ENCODE measurements at regions not wholly inside any gene's neighbourhood (a gene's known extent, or its start where the extent isn't known, plus 50 kb on each side); places are given as distances from the start of the nearest gene placed in this dataset.

GRCh38 chr2:34670482-34670881 is 1071.4 kb upstream of the FAM98A start:
- H3K4me1 Mint-ChIP-seq (ENCODE audit: low read depth) = no peaks in the 10 kb centered on the region
- no peaks in the 10 kb centered on the region for H3K36me3 Mint-ChIP-seq (ENCODE audit: insufficient read depth in 2 of 2)
- peaks cover 1 to 2% of the 10 kb centered on the region in 2 donors for H3K9me3 Mint-ChIP-seq
- no peak for ATAC-seq (replicated peaks in 1 of 2)
- H3K27me3 Mint-ChIP-seq (ENCODE audit: low read depth) = no peaks in the 10 kb centered on the region
- H3K4me3 Mint-ChIP-seq = no peak overlapping the region
- no peak for DNase-seq
- H3K27ac Mint-ChIP-seq = no peak overlapping the region

- Mint-ChIP-seq H3K4me1 (ENCODE audit: low read depth) (no peaks in the 10 kb centered on the region), H3K9me3 (peaks cover 0 to 4% of the 10 kb centered on the region in 2 donors), H3K36me3 (ENCODE audit: insufficient read depth in 2 of 2) (no peaks in the 10 kb centered on the region), H3K4me3 (no peak overlapping the region), H3K27ac (no peak overlapping the region), H3K27me3 (ENCODE audit: low read depth) (no peaks in the 10 kb centered on the region)
- ATAC-seq (replicated peaks in 1 of 2) = no peak
- no peak for DNase-seq
Observed at GRCh38 chr2:34666821-34667220, 1067.7 kb upstream of the FAM98A start.

DNA sequence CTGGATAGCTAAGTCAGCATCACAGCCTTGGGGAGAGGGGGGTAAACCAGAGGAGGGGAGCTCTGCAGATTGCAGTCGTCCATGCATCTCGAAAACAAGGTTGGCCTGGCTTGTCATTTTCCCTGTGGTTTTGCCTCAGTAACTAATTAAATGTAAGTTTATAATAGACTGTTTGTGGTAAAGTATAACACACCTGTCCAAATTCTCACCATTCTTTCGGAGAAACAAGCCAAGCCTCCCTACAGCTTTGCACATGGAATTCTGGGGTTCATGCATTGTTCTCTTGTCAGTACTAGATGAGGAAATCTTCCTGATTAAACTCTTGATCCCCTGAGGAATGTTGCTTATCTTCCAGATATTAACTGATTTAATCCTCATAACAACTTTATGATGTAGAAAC is 1065.2 kb upstream of the FAM98A start:
- no peak overlapping the region for H3K27ac Mint-ChIP-seq
- peaks cover 4 to 10% of the 10 kb centered on the region in 2 donors for H3K9me3 Mint-ChIP-seq
- no peak for DNase-seq
- no peak overlapping the region for H3K4me3 Mint-ChIP-seq
- no peaks in the 10 kb centered on the region for H3K27me3 Mint-ChIP-seq (ENCODE audit: low read depth)
- ATAC-seq (replicated peaks in 1 of 2) = no peak
- no peaks in the 10 kb centered on the region for H3K4me1 Mint-ChIP-seq (ENCODE audit: low read depth)
- no peaks in the 10 kb centered on the region for H3K36me3 Mint-ChIP-seq (ENCODE audit: insufficient read depth in 2 of 2)

DNA sequence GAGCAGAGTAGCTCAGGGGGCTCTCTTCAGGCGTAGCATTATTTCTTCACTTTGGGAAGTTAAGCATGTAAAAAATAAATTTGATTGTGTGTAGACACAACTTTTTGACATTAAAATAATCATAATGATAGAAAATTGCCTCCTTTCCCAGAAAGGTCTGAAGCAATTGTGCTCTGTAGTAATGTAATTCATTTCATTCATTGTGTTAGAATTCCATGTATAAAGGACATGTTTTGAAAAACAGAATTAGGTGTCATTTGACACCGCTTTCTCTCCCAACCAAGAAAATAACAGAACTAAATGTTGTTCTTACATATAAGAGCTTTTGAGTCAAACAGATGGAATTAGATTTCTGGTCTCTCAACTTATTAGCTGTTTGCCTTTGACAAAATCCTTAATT is 1064.2 kb upstream of the FAM98A start:
- Mint-ChIP-seq H3K36me3 (ENCODE audit: insufficient read depth in 2 of 2) (no peaks in the 10 kb centered on the region), H3K4me3 (no peak overlapping the region), H3K27me3 (ENCODE audit: low read depth) (no peaks in the 10 kb centered on the region), H3K27ac (no peak overlapping the region), H3K9me3 (peaks cover 4 to 10% of the 10 kb centered on the region in 2 donors), H3K4me1 (ENCODE audit: low read depth) (no peaks in the 10 kb centered on the region)
- DNase-seq (no peak), ATAC-seq (replicated peaks in 1 of 2) (no peak)

DNA sequence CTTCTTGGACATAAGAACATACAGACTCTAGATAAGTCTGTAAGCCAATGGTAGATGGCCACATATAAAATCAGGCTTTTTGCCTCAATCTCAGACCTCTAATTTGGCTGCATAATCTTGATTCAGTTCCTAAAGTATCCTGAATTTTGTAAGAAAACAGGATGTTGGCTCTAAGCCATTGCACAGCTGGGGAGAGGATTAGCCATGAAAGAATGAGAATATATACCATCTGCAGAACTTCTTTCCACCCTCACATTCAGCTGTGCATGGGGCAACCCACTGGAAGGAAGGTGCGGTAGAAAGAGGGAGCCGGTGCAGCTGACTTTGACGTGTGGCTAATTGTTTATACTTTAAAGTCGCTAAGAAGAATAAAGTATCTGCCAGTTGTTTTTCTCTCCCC is 1061.6 kb upstream of the FAM98A start:
- ATAC-seq (replicated peaks in 1 of 2) = no peak
- Mint-ChIP-seq H3K4me1 (ENCODE audit: low read depth) (no peaks in the 10 kb centered on the region), H3K27me3 (ENCODE audit: low read depth) (no peaks in the 10 kb centered on the region), H3K27ac (no peak overlapping the region), H3K36me3 (ENCODE audit: insufficient read depth in 2 of 2) (no peaks in the 10 kb centered on the region), H3K9me3 (peaks cover 4 to 10% of the 10 kb centered on the region in 2 donors), H3K4me3 (no peak overlapping the region)
- DNase-seq = no peak

DNA sequence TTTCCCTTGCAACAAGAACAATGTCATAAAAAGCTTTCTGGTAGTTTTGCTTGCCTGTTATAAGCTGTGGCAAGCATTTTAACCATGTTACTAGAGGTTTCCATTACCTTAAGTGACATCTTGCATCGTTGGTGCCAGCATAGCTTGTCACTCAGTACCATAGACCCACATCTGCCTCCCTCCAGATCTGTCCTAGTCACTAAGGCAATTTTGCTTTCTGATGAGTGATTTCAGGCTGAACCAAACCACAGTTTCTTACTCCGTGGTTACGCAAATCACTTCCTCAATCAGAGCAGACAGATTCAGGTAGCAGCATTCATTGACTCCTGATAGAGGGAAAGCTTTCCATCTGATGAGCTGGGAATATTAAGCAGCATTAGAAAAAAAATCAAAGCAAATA is 1057.5 kb upstream of the FAM98A start:
- peaks cover 6 to 9% of the 10 kb centered on the region in 2 donors for H3K9me3 Mint-ChIP-seq
- no peak for DNase-seq
- H3K36me3 Mint-ChIP-seq (ENCODE audit: insufficient read depth in 2 of 2) = peaks cover 0 to 2% of the 10 kb centered on the region in 2 donors
- H3K27me3 Mint-ChIP-seq (ENCODE audit: low read depth) = no peaks in the 10 kb centered on the region
- no peaks in the 10 kb centered on the region for H3K4me1 Mint-ChIP-seq (ENCODE audit: low read depth)
- ATAC-seq (replicated peaks in 1 of 2) = no peak
- H3K4me3 Mint-ChIP-seq = no peak overlapping the region
- no peak overlapping the region for H3K27ac Mint-ChIP-seq

DNA sequence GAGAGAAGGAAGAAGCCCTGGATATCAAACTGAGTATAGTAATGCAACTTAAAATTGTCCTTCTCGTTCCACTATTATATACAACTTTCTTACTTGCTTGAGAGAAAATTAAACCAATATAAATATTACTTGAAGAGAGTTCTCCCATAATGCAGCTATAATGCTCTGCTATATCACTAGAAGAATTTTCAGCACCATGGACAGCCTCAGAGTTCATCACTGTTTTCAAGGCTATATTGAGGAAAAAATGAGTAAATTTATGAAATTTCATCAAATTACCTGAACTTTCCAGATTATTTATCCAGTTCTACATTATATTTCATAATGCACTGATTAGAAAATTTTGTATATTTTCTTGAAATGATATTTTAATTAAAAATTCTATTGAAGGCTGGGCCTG is 1053.5 kb upstream of the FAM98A start:
- no peaks in the 10 kb centered on the region for H3K4me1 Mint-ChIP-seq (ENCODE audit: low read depth)
- H3K4me3 Mint-ChIP-seq = no peak overlapping the region
- H3K27me3 Mint-ChIP-seq (ENCODE audit: low read depth) = no peaks in the 10 kb centered on the region
- DNase-seq (no peak), ATAC-seq (replicated peaks in 1 of 2) (no peak)
- peaks cover 9% of the 10 kb centered on the region in 2 donors for H3K9me3 Mint-ChIP-seq
- H3K27ac Mint-ChIP-seq = no peak overlapping the region
- H3K36me3 Mint-ChIP-seq (ENCODE audit: insufficient read depth in 2 of 2) = peaks cover 0 to 7% of the 10 kb centered on the region in 2 donors

GRCh38 chr2:34646901-34647300 is 1047.8 kb upstream of the FAM98A start:
- H3K27ac Mint-ChIP-seq = no peak overlapping the region
- no peak for ATAC-seq (replicated peaks in 1 of 2)

DNA sequence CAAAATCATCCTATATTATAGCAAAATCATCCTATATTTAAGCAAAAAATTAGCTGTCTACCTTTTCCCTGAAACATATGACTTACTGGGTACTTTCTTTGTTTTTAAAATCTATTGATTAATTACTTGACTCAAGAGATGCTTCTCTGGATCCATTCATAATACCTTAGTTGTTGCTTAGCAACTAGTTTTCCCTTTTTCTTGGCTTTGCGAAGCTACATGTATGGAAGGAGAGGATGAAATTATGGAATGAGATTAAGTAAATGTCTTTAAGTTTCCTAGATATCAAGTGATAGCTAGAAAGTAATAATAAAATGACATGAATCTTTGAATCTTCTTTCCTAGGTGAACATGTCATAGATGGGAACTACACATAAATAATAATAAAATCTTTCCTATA is 1033.2 kb upstream of the FAM98A start:
- no peaks in the 10 kb centered on the region for H3K27me3 Mint-ChIP-seq (ENCODE audit: low read depth)
- ATAC-seq (replicated peaks in 1 of 2) (no peak), DNase-seq (no peak)
- no peaks in the 10 kb centered on the region for H3K4me1 Mint-ChIP-seq (ENCODE audit: low read depth)
- H3K4me3 Mint-ChIP-seq = no peak overlapping the region
- no peak overlapping the region for H3K27ac Mint-ChIP-seq
- no peaks in the 10 kb centered on the region for H3K36me3 Mint-ChIP-seq (ENCODE audit: insufficient read depth in 2 of 2)
- peaks cover 8 to 12% of the 10 kb centered on the region in 2 donors for H3K9me3 Mint-ChIP-seq

More at GRCh38 chr2:34646901-34647300, 1047.8 kb upstream of the FAM98A start:
- Mint-ChIP-seq H3K4me3 (no peak overlapping the region), H3K9me3 (peaks cover 6 to 11% of the 10 kb centered on the region in 2 donors), H3K4me1 (ENCODE audit: low read depth) (no peaks in the 10 kb centered on the region), H3K36me3 (ENCODE audit: insufficient read depth in 2 of 2) (peaks cover 0 to 4% of the 10 kb centered on the region in 2 donors), H3K27me3 (ENCODE audit: low read depth) (no peaks in the 10 kb centered on the region)
- no peak for DNase-seq

DNA sequence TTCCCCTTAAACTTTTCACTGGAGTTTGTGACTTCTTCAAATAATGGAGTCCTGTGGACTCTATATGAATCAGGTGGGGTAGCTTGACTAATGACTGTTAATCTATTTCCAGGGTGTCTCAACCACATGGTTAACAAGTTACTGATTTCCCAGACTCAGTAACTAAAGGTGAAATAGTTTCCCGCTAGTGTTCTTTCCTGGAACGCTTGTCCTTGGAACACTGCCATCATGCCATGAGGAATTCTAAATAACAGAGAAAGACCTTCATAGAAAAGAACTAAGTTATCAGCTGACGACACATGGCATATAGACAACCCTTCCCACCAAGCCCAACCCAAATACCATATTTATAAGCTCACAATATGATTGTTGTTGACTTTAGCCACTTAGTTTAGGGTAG is 1027.9 kb upstream of the FAM98A start:
- DNase-seq (no peak), ATAC-seq (replicated peaks in 1 of 2) (no peak)
- no peak overlapping the region for H3K27ac Mint-ChIP-seq
- no peak overlapping the region for H3K4me3 Mint-ChIP-seq
- H3K36me3 Mint-ChIP-seq (ENCODE audit: insufficient read depth in 2 of 2) = no peaks in the 10 kb centered on the region
- no peaks in the 10 kb centered on the region for H3K27me3 Mint-ChIP-seq (ENCODE audit: low read depth)
- peaks cover 3 to 7% of the 10 kb centered on the region in 2 donors for H3K9me3 Mint-ChIP-seq
- no peaks in the 10 kb centered on the region for H3K4me1 Mint-ChIP-seq (ENCODE audit: low read depth)

- Mint-ChIP-seq H3K4me1 (ENCODE audit: low read depth) (no peaks in the 10 kb centered on the region), H3K27ac (no peak overlapping the region), H3K27me3 (ENCODE audit: low read depth) (no peaks in the 10 kb centered on the region), H3K36me3 (ENCODE audit: insufficient read depth in 2 of 2) (peaks cover 0 to 3% of the 10 kb centered on the region in 2 donors), H3K4me3 (no peak overlapping the region), H3K9me3 (peaks cover 12 to 13% of the 10 kb centered on the region in 2 donors)
- ATAC-seq (replicated peaks in 1 of 2) (no peak), DNase-seq (no peak)
Observed at GRCh38 chr2:34604164-34604563, 1005.1 kb upstream of the FAM98A start.

DNA sequence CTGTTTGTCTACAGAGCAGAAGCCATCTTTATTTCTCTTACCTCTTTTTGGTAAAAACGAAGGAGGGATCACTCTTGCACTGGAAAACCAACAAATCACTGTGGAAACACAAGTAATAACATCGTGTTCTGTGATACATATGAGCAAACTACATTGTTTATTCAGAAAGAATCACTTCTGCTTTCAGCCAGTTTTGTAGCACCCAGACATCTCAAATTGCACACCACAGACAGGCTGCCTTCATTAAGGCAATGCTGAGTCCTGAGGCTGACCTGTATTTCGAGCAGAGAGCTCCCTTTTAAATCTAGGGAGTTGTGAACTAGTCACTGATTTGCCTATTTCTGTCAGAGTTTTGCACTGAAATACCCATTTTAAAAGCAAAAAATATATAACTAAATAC is 1003.2 kb upstream of the FAM98A start:
- Mint-ChIP-seq H3K27ac (no peak overlapping the region), H3K27me3 (ENCODE audit: low read depth) (no peaks in the 10 kb centered on the region), H3K4me1 (ENCODE audit: low read depth) (no peaks in the 10 kb centered on the region), H3K9me3 (peaks cover 9% of the 10 kb centered on the region in 2 donors), H3K4me3 (no peak overlapping the region), H3K36me3 (ENCODE audit: insufficient read depth in 2 of 2) (peaks cover 0 to 3% of the 10 kb centered on the region in 2 donors)
- ATAC-seq (replicated peaks in 1 of 2) (no peak), DNase-seq (no peak)

DNA sequence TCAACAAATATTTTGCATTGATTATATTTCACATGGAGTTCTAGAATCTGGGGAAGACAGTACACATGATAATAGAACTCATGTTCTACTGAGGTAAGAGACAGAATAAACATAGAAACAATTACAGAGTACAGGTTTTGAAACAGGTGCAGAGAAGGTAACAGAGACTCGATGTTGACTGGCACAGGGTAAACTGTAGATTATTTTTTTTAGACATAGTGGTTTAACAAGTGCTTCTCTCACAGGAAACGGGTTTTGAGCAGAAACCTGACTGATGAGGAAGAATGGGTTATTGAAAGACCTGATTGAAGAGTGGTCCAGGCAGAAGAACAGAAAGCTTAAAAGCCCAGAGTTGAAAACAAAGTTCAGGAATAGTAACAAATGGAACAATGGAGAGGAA is 1002.5 kb upstream of the FAM98A start:
- Mint-ChIP-seq H3K27me3 (ENCODE audit: low read depth) (no peaks in the 10 kb centered on the region), H3K27ac (no peak overlapping the region), H3K4me1 (ENCODE audit: low read depth) (no peaks in the 10 kb centered on the region), H3K36me3 (ENCODE audit: insufficient read depth in 2 of 2) (peaks cover 0 to 3% of the 10 kb centered on the region in 2 donors), H3K9me3 (peaks cover 9% of the 10 kb centered on the region in 2 donors), H3K4me3 (no peak overlapping the region)
- ATAC-seq (replicated peaks in 1 of 2) = no peak
- DNase-seq = no peak

GRCh38 chr2:34578641-34579040 is 979.5 kb upstream of the FAM98A start:
- Mint-ChIP-seq H3K27me3 (ENCODE audit: low read depth) (no peaks in the 10 kb centered on the region), H3K9me3 (peaks cover 4 to 7% of the 10 kb centered on the region in 2 donors), H3K36me3 (ENCODE audit: insufficient read depth in 2 of 2) (no peaks in the 10 kb centered on the region), H3K4me1 (ENCODE audit: low read depth) (no peaks in the 10 kb centered on the region), H3K4me3 (no peak overlapping the region), H3K27ac (no peak overlapping the region)
- no peak for ATAC-seq (replicated peaks in 1 of 2)
- no peak for DNase-seq
